Caco-2 (cell line): ENCODE measurements at regions not wholly inside any gene's neighbourhood (a gene's known extent, or its start where the extent isn't known, plus 50 kb on each side); places are given as distances from the start of the nearest gene placed in this dataset.

ENCODE experiments used
- BruUV-seq: library from RNA; stranded (reverse); fragments of 400-500 nt; replicated peaks from 2 replicates; lab custom pipeline; 2021; lab: Mats Ljungman, UMichigan
- CTCF ChIA-PET: fragments of 300-600 bp; sonication (Branson Sonifier 250); formaldehyde crosslinking; loops from one replicate; lab custom pipeline; 2022; ENCODE audit warnings: antibody characterized with exemption; lab: Charles Lee
- POLR2A ChIA-PET: fragments of 300-600 bp; sonication (Branson Sonifier 250); formaldehyde crosslinking; loops from one replicate; lab custom pipeline; 2022; ENCODE audit warnings: antibody characterized with exemption; lab: Charles Lee
- DNase-seq, 2 experiments: peaks; one replicate each; pipeline versions ENCODE4 v3.0.0 to v3.0.0-alpha.2; 2020 to 2022
- H3K27me3 ChIP-seq: replicated peaks from 2 replicates; pipeline ENCODE4 v1.6.0; 2011; ENCODE audit warnings: low read length; ENCODE audit not compliant: control insufficient read depth, insufficient read depth
- H3K36me3 ChIP-seq: 2 replicates; pipeline ENCODE4 v1.5.1; 2011; ENCODE audit warnings: low read length; ENCODE audit not compliant: control insufficient read depth, insufficient read depth
- H3K4me1 ChIP-seq: fragments of 250-450 bp; sonication (Bioruptor Pico); 2 replicates; pipeline ENCODE4 v1.5.1; 2020; ENCODE audit warnings: mild to moderate bottlenecking
- H3K4me3 ChIP-seq: 2 replicates; pipeline ENCODE4 v1.5.1; 2011; ENCODE audit warnings: low read depth, mild to moderate bottlenecking, control low read depth, low read length
- H3K9me3 ChIP-seq: fragments of 250-450 bp; sonication (Bioruptor Pico); 2 replicates; pipeline ENCODE4 v1.5.1; 2020; ENCODE audit warnings: mild to moderate bottlenecking, moderate library complexity
- H3K27ac Mint-ChIP-seq: one replicate; pipeline ENCODE4 v1.8.0; 2022; ENCODE audit warnings: mixed read lengths; ENCODE audit not compliant: unreplicated experiment
- H3K27me3 Mint-ChIP-seq: one replicate; pipeline ENCODE4 v1.8.0; 2022; ENCODE audit warnings: mixed read lengths; ENCODE audit not compliant: insufficient read depth, unreplicated experiment
- H3K36me3 Mint-ChIP-seq: one replicate; pipeline ENCODE4 v1.8.0; 2022; ENCODE audit warnings: mild to moderate bottlenecking, mixed read lengths; ENCODE audit not compliant: insufficient read depth, unreplicated experiment
- H3K4me1 Mint-ChIP-seq: one replicate; pipeline ENCODE4 v1.8.0; 2022; ENCODE audit warnings: low read depth, mixed read lengths; ENCODE audit not compliant: unreplicated experiment
- H3K4me3 Mint-ChIP-seq: one replicate; pipeline ENCODE4 v1.8.0; 2022; ENCODE audit warnings: mild to moderate bottlenecking, moderate library complexity, mixed read lengths; ENCODE audit not compliant: unreplicated experiment
- H3K9me3 Mint-ChIP-seq: one replicate; pipeline ENCODE4 v1.8.0; 2022; ENCODE audit warnings: mixed read lengths; ENCODE audit not compliant: unreplicated experiment
- CTCF ChIP-seq, 2 experiments: fragments of 200-600 bp in 1 of 2; IDR thresholded peaks; 1 replicate in 1 of 2; 2 replicates in 1 of 2; pipeline versions ENCODE4 v1.5.1 to v1.8.0; 2011 to 2022; ENCODE audit warnings: antibody characterized with exemption in 1 of 2, control low read depth in 1 of 2, inconsistent platforms in 1 of 2, low read depth in 1 of 2, low read length in 1 of 2, mild to moderate bottlenecking in 1 of 2, moderate library complexity in 1 of 2; ENCODE audit not compliant: insufficient read depth in 1 of 2, severe bottlenecking in 1 of 2, unreplicated experiment in 1 of 2
- intact Hi-C: fragments of 100-400 bp; cut with micrococcal nuclease; formaldehyde crosslinking; loops from one replicate; pipeline ENCODE4 v1.10.0; 2022; ENCODE audit not compliant: unreplicated experiment

GRCh38 chr10:98318861-98319260 is 50.9 kb upstream of the LOXL4 start:
- Mint-ChIP-seq H3K27me3 (peaks cover 5% of the 10 kb centered on the region), H3K27ac (no peak overlapping the region), H3K4me3 (no peak overlapping the region), H3K9me3 (no peaks in the 10 kb centered on the region), H3K36me3 (no peaks in the 10 kb centered on the region), H3K4me1 (no peaks in the 10 kb centered on the region)
- Histone ChIP-seq H3K4me1 (no peaks in the 10 kb centered on the region), H3K9me3 (no peaks in the 10 kb centered on the region), H3K27me3 (no peaks in the 10 kb centered on the region), H3K4me3 (no peak overlapping the region), H3K36me3 (no peaks in the 10 kb centered on the region)
- TF ChIP-seq CTCF (IDR thresholded peaks at IDR 0.05; ENCODE audit: insufficient read depth in 1 of 2, low read depth in 1 of 2, low read length in 1 of 2, severe bottlenecking in 1 of 2, unreplicated experiment in 1 of 2): no peak
- DNase-seq: no peak
- BruUV-seq: no TSS peak
- CTCF ChIA-PET: no interaction called here
- POLR2A ChIA-PET: no interaction called here
- intact Hi-C loops: no loop called here
